ENCODE measurements at regions not wholly inside any gene's neighbourhood (a gene's known extent, or its start where the extent isn't known, plus 50 kb on each side); places are given as distances from the start of the nearest gene placed in this dataset.

GRCh38 chr20:54717983-54718382 is 242.6 kb downstream of the DOK5 start:
- no peak for TF ChIP-seq HDGF (IDR thresholded peaks at IDR 0.05; ENCODE audit: borderline replicate concordance)
- no peak for TF ChIP-seq CTBP1 (IDR thresholded peaks at IDR 0.05; ENCODE audit: borderline replicate concordance)
